IMR-90 (cell line): ENCODE measurements at regions not wholly inside any gene's neighbourhood (a gene's known extent, or its start where the extent isn't known, plus 50 kb on each side); places are given as distances from the start of the nearest gene placed in this dataset.

ENCODE experiments used
- ATAC-seq: fragments of 200-7000 bp; cut with Tn5 transposase; 2 replicates; pipeline ENCODE4 v1.9.1; 2020; ENCODE audit warnings: low read depth, mild to moderate bottlenecking, moderate library complexity
- BruUV-seq: library from RNA; stranded (reverse); fragments of 400-500 nt; replicated peaks from 2 replicates; lab custom pipeline; 2021; lab: Mats Ljungman, UMichigan
- CTCF ChIA-PET: fragments of 300-600 bp; formaldehyde crosslinking; extraction: SDS; loops from one replicate; lab custom pipeline; 2021; ENCODE audit warnings: antibody characterized with exemption; lab: Yijun Ruan, JAX
- POLR2A ChIA-PET: fragments of 300-600 bp; sonication (Branson Sonifier 250); formaldehyde crosslinking; loops from one replicate; lab custom pipeline; 2022; ENCODE audit warnings: antibody characterized with exemption; ENCODE audit not compliant: unreplicated experiment; lab: Charles Lee
- DNase-seq: peaks from one replicate; pipeline ENCODE4 v3.0.0; 2013
- H2AFZ ChIP-seq: replicated peaks from 2 replicates; pipeline ENCODE3; 2013; ENCODE audit warnings: low read length, mild to moderate bottlenecking; ENCODE audit not compliant: poor library complexity
- H2AK5ac ChIP-seq: 2 replicates; pipeline ENCODE4 v1.6.1; 2013; ENCODE audit warnings: low read depth, low read length, inconsistent platforms
- H2AK9ac ChIP-seq: replicated peaks from 2 replicates; pipeline ENCODE3; 2013; ENCODE audit warnings: mild to moderate bottlenecking, low read depth, low read length, moderate library complexity; ENCODE audit not compliant: poor library complexity
- H2BK120ac ChIP-seq: 2 replicates; pipeline ENCODE4 v1.6.1; 2013; ENCODE audit warnings: low read depth, low read length, inconsistent platforms
- H2BK15ac ChIP-seq: 3 replicates; pipeline ENCODE4 v1.6.1; 2013; ENCODE audit warnings: low read depth, low read length, inconsistent platforms
- H2BK20ac ChIP-seq: 2 replicates; pipeline ENCODE4 v1.6.1; 2013; ENCODE audit warnings: low read depth, mild to moderate bottlenecking, inconsistent platforms, low read length, moderate library complexity
- H2BK5ac ChIP-seq: 2 replicates; pipeline ENCODE4 v1.6.1; 2013; ENCODE audit warnings: mild to moderate bottlenecking, low read depth, low read length, inconsistent platforms; ENCODE audit not compliant: poor library complexity, severe bottlenecking
- H3K14ac ChIP-seq: replicated peaks from 2 replicates; pipeline ENCODE4 v1.6.1; 2013; ENCODE audit warnings: low read depth, low read length, inconsistent platforms
- H3K18ac ChIP-seq: 2 replicates; pipeline ENCODE4 v1.6.1; 2013; ENCODE audit warnings: low read depth, low read length, control low read depth
- H3K23ac ChIP-seq: 2 replicates; pipeline ENCODE4 v1.6.1; 2013; ENCODE audit warnings: low read depth, low read length, inconsistent platforms
- H3K27ac ChIP-seq: 2 replicates; pipeline ENCODE4 v1.5.1; 2013; ENCODE audit warnings: mild to moderate bottlenecking, control low read depth, low read length; ENCODE audit not compliant: insufficient read depth
- H3K27me3 ChIP-seq: 2 replicates; pipeline ENCODE4 v1.6.1; 2013; ENCODE audit warnings: low read length; ENCODE audit not compliant: control insufficient read depth, insufficient read depth
- H3K36me3 ChIP-seq: 2 replicates; pipeline ENCODE4 v1.6.1; 2013; ENCODE audit warnings: low read length, mixed read lengths; ENCODE audit not compliant: control insufficient read depth, insufficient read depth
- H3K4ac ChIP-seq: 2 replicates; pipeline ENCODE4 v1.6.1; 2013; ENCODE audit warnings: low read depth, low read length, inconsistent platforms
- H3K4me1 ChIP-seq: 2 replicates; pipeline ENCODE4 v1.6.1; 2013; ENCODE audit warnings: low read length, mixed read lengths; ENCODE audit not compliant: control insufficient read depth, insufficient read depth
- H3K4me2 ChIP-seq: 2 replicates; pipeline ENCODE4 v1.6.1; 2013; ENCODE audit warnings: low read depth, mild to moderate bottlenecking, control low read depth, low read length, moderate library complexity
- H3K4me3 ChIP-seq: 2 replicates; pipeline ENCODE4 v1.5.1; 2013; ENCODE audit warnings: low read depth, mild to moderate bottlenecking, control low read depth, low read length, moderate library complexity; ENCODE audit not compliant: insufficient read depth
- H3K56ac ChIP-seq: 2 replicates; pipeline ENCODE4 v1.6.1; 2013; ENCODE audit warnings: low read length, inconsistent platforms; ENCODE audit not compliant: insufficient read depth; ENCODE audit errors: extremely low read depth
- H3K79me1 ChIP-seq, 2 experiments: 2 replicates each; pipeline ENCODE4 v1.6.1; 2013; ENCODE audit warnings: low read length in 2 of 2, inconsistent platforms in 1 of 2, low read depth in 1 of 2
- H3K9ac ChIP-seq: 2 replicates; pipeline ENCODE4 v1.6.1; 2013; ENCODE audit warnings: low read depth, low read length, control low read depth
- H3K9me1 ChIP-seq: 2 replicates; pipeline ENCODE4 v1.6.1; 2013; ENCODE audit warnings: low read length, inconsistent platforms; ENCODE audit not compliant: insufficient read depth
- H3K9me3 ChIP-seq: 2 replicates; pipeline ENCODE4 v1.6.1; 2013; ENCODE audit warnings: low read length; ENCODE audit not compliant: control insufficient read depth, insufficient read depth
- H4K20me1 ChIP-seq: 2 replicates; pipeline ENCODE4 v1.6.1; 2013; ENCODE audit warnings: low read length, inconsistent platforms; ENCODE audit not compliant: insufficient read depth
- H4K5ac ChIP-seq: 2 replicates; pipeline ENCODE4 v1.6.1; 2013; ENCODE audit warnings: mild to moderate bottlenecking, low read depth, low read length, control low read depth
- H4K8ac ChIP-seq, 2 experiments: 2 replicates each; pipeline ENCODE4 v1.6.1; 2013; ENCODE audit warnings: low read depth in 2 of 2, low read length in 2 of 2, control low read depth in 1 of 2, inconsistent platforms in 1 of 2
- H4K91ac ChIP-seq: 2 replicates; pipeline ENCODE4 v1.6.1; 2013; ENCODE audit warnings: low read depth, low read length, inconsistent platforms; ENCODE audit not compliant: insufficient read depth
- CEBPB ChIP-seq: IDR thresholded peaks from 2 replicates; pipeline ENCODE4 v1.6.1; 2012; ENCODE audit warnings: low read depth, low read length, improper control_type of control experiment
- FOS ChIP-seq: fragments of 150-350 bp; IDR thresholded peaks from 2 replicates; pipeline ENCODE4 v1.6.1; 2016; ENCODE audit warnings: low read depth, low read length
- MAZ ChIP-seq: IDR thresholded peaks from 2 replicates; pipeline ENCODE4 v1.6.1; 2012; ENCODE audit warnings: low read depth, mild to moderate bottlenecking, low read length, improper control_type of control experiment, moderate library complexity, borderline replicate concordance
- NFE2L2 ChIP-seq: fragments of 150-350 bp; IDR thresholded peaks from 2 replicates; pipeline ENCODE4 v1.6.1; 2016; ENCODE audit warnings: low read depth, mild to moderate bottlenecking, low read length
- POLR2A ChIP-seq: IDR thresholded peaks from 2 replicates; pipeline ENCODE4 v1.6.1; 2012; ENCODE audit warnings: mild to moderate bottlenecking, low read depth, low read length
- SMC3 ChIP-seq: fragments of 150-350 bp; IDR thresholded peaks from 2 replicates; pipeline ENCODE4 v1.6.1; 2016; ENCODE audit warnings: low read depth, mild to moderate bottlenecking, antibody characterized with exemption, low read length, moderate library complexity
- USF2 ChIP-seq: fragments of 150-350 bp; IDR thresholded peaks from 2 replicates; pipeline ENCODE4 v1.6.1; 2017; ENCODE audit warnings: mild to moderate bottlenecking, antibody characterized with exemption, low read length, low read depth
- WGBS, 2 experiments: methylation state at CpG; one replicate each; pipeline versions ENCODE4 v1.1.5 to v1.1.7; 2013; ENCODE audit warnings: missing lambda C conversion rate in 2 of 2; ENCODE audit not compliant: insufficient read length in 1 of 2; ENCODE audit errors: extremely low coverage in 2 of 2; 5-methylcytosine and 5-hydroxymethylcytosine counted together
- dilution Hi-C: fragments of 300-500 bp; cut with HindIII; formaldehyde crosslinking; loops from one replicate; pipeline ENCODE4 v1.14.3; 2018; ENCODE audit warnings: low sequenced_read_pairs; ENCODE audit not compliant: unreplicated experiment
- in situ Hi-C: fragments of 300-500 bp; cut with MboI; formaldehyde crosslinking; loops from 3 replicates; pipeline ENCODE4 v1.14.3; 2019; ENCODE audit warnings: low sequenced_read_pairs, inconsistent platforms, mixed read lengths
- intact Hi-C: fragments of 100-400 bp; cut with micrococcal nuclease; formaldehyde crosslinking; loops from 2 replicates; pipeline ENCODE4 v1.10.0; 2022

DNA sequence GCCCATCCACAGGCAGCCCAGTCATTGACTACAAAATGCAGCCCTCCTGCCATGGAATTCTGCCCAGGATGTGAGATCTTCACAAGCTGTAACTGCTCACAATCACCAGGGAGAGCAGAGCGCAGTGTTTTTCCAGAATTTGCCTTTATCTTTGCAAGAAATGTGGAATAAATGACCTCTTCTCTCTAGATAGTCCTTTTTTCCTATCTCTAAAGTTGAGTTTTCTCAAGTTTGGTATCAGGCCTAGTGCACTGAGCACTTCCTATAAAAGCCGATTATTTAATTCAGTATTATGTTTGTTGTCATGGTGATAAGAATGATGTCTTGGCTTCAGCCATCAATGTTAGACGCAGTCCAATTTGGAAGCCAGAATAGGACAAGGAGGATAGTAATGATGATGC lies 246.9 kb upstream of the IRF2BP2 start:
- intact Hi-C loops = no loop called here
- Histone ChIP-seq H4K8ac (no peak overlapping the region), H4K5ac (no peak overlapping the region), H3K14ac (no peak overlapping the region), H2BK5ac (no peak overlapping the region), H4K91ac (no peak overlapping the region), H2AK9ac (no peak overlapping the region), H2BK15ac (no peak overlapping the region), H3K36me3 (no peaks in the 10 kb centered on the region), H2BK20ac (no peak overlapping the region), H3K4me3 (no peak overlapping the region), H3K4ac (no peak overlapping the region), H3K4me1 (peaks cover 2% of the 10 kb centered on the region), H3K9ac (no peak overlapping the region), H3K27me3 (no peaks in the 10 kb centered on the region), H2BK120ac (no peak overlapping the region), H3K56ac (no peak overlapping the region), H3K27ac (no peak overlapping the region), H3K4me2 (no peak overlapping the region), H3K9me3 (peaks cover 3% of the 10 kb centered on the region; the same call in 1 of the 2 replicates), H4K20me1 (no peaks in the 10 kb centered on the region), H3K23ac (no peak overlapping the region), H2AFZ (no peak overlapping the region), H3K9me1 (no peaks in the 10 kb centered on the region), H2AK5ac (no peak overlapping the region), H3K79me1 (no peaks in the 10 kb centered on the region), H3K18ac (no peak overlapping the region)
- no peak for ATAC-seq
- WGBS, 2 experiments = 20% methylated on average over 3 of the region's 3 CpGs; no CpG with 5 or more reads in 1 of the 2 experiments
- no TSS peak for BruUV-seq
- in situ Hi-C loops = loop anchor here (25.0 kb wide), 3 partner anchors 230 to 370 kb away; partner anchors contain the start of genes IRF2BP2 and TARBP1
- DNase-seq = no peak
- TF ChIP-seq MAZ = no peak
- no peak for TF ChIP-seq USF2
- no peak for TF ChIP-seq POLR2A
- no peak for TF ChIP-seq NFE2L2
- TF ChIP-seq CEBPB = no peak
- no peak for TF ChIP-seq SMC3
- no peak for TF ChIP-seq FOS
- POLR2A ChIA-PET = interaction anchor here (0.6 kb wide), 1 partner anchor 181 kb away, joined by 3 read pairs; no protein-coding TSS in a partner anchor
- dilution Hi-C loops = no loop called here
- CTCF ChIA-PET = no interaction called here
